GM12878 (cell line): ENCODE measurements at regions not wholly inside any gene's neighbourhood (a gene's known extent, or its start where the extent isn't known, plus 50 kb on each side); places are given as distances from the start of the nearest gene placed in this dataset.

Experiments used
- ATAC-seq: fragments of 200-7000 bp; cut with Tn5 transposase; 3 replicates; pipeline ENCODE4 v1.9.1; 2020; ENCODE audit warnings: mild to moderate bottlenecking, moderate library complexity
- BruUV-seq: library from RNA; stranded (reverse); fragments of 400-500 nt; replicated peaks from 2 replicates; lab custom pipeline; 2021; lab: Mats Ljungman, UMichigan
- CTCF ChIA-PET: fragments of 300-600 bp; sonication (Branson Sonifier 250); formaldehyde crosslinking; extraction: SDS; loops from one replicate; lab custom pipeline; 2021; ENCODE audit warnings: inconsistent platforms; lab: Yijun Ruan, JAX
- POLR2A ChIA-PET: fragments of 350-600 bp; formaldehyde crosslinking; extraction: SDS; loops from one replicate; lab custom pipeline; 2021; ENCODE audit warnings: inconsistent platforms; lab: Charles Lee
- RAD21 ChIA-PET: fragments of 300-600 bp; sonication (Branson Sonifier 250); formaldehyde crosslinking; loops from one replicate; lab custom pipeline; 2023; ENCODE audit warnings: antibody characterized with exemption; ENCODE audit not compliant: unreplicated experiment; lab: Charles Lee
- SMC1A ChIA-PET: fragments of 300-600 bp; sonication (Branson Sonifier 250); formaldehyde crosslinking; loops from one replicate; lab custom pipeline; 2023; ENCODE audit not compliant: unreplicated experiment, uncharacterized antibody; lab: Charles Lee
- DNase-seq: peaks from one replicate; pipeline ENCODE4 v3.0.0-alpha.2; 2011; ENCODE audit warnings: low read depth, low spot score
- FAIRE-seq: peaks from 3 replicates; lab custom pipeline; 2011; peaks lifted over from hg19 to GRCh38; lab: Jason Lieb, UNC
- H2AFZ ChIP-seq: 2 replicates; pipeline ENCODE4 v1.6.0; 2011; ENCODE audit warnings: low read depth, low read length, control low read depth; ENCODE audit not compliant: control insufficient read depth
- H3K27ac ChIP-seq: 2 replicates; pipeline ENCODE4 v1.5.1; 2011; ENCODE audit warnings: control low read depth; ENCODE audit not compliant: control insufficient read depth, insufficient read depth
- H3K27me3 ChIP-seq, 2 experiments: replicated peaks in 1 of 2; 2 replicates each; pipeline versions ENCODE4 v1.6.0 to v1.6.1; 2011; ENCODE audit warnings: low read length in 1 of 2; ENCODE audit not compliant: control insufficient read depth in 2 of 2, insufficient read depth in 2 of 2
- H3K36me3 ChIP-seq, 2 experiments: 2 replicates each; pipeline ENCODE4 v1.5.1; 2011; ENCODE audit warnings: low read length in 1 of 2; ENCODE audit not compliant: control insufficient read depth in 2 of 2, insufficient read depth in 2 of 2
- H3K4me1 ChIP-seq: 2 replicates; pipeline ENCODE4 v1.6.1; 2011; ENCODE audit warnings: mild to moderate bottlenecking, low read length, moderate library complexity, mixed read lengths; ENCODE audit not compliant: control insufficient read depth, insufficient read depth
- H3K4me2 ChIP-seq: 2 replicates; pipeline ENCODE4 v1.6.0; 2011; ENCODE audit warnings: control low read depth; ENCODE audit not compliant: control insufficient read depth, insufficient read depth
- H3K4me3 ChIP-seq: fragments of 200-600 bp; sonication (generic); 2 replicates; pipeline ENCODE4 v1.5.1; 2016
- H3K79me2 ChIP-seq: 2 replicates; pipeline ENCODE4 v1.6.0; 2011; ENCODE audit warnings: low read length; ENCODE audit not compliant: control insufficient read depth, insufficient read depth
- H3K9ac ChIP-seq: 2 replicates; pipeline ENCODE4 v1.8.0; 2011; ENCODE audit warnings: low read length, control low read depth, mixed read lengths; ENCODE audit not compliant: control insufficient read depth, insufficient read depth
- H3K9me3 ChIP-seq: replicated peaks from 3 replicates; pipeline ENCODE4 v1.5.1; 2011; ENCODE audit warnings: mild to moderate bottlenecking, low read length; ENCODE audit not compliant: control insufficient read depth, insufficient read depth
- H4K20me1 ChIP-seq: 2 replicates; pipeline ENCODE4 v1.6.0; 2011; ENCODE audit not compliant: control insufficient read depth, insufficient read depth
- ATF7 ChIP-seq: fragments of 450-650 bp; IDR thresholded peaks from 2 replicates; pipeline ENCODE4 v1.6.1; 2016; ENCODE audit warnings: low read depth, mild to moderate bottlenecking
- BHLHE40 ChIP-seq, 2 experiments: fragments of 450-650 bp in 1 of 2; IDR thresholded peaks; 2 replicates each; pipeline ENCODE4 v1.6.1; 2011 to 2017; ENCODE audit warnings: low read depth in 2 of 2, borderline replicate concordance in 1 of 2, improper control_type of control experiment in 1 of 2, low read length in 1 of 2, mild to moderate bottlenecking in 1 of 2
- HSF1 ChIP-seq: fragments of 150-350 bp; IDR thresholded peaks from 2 replicates; pipeline ENCODE4 v1.6.1; 2014; ENCODE audit warnings: mild to moderate bottlenecking, low read depth, low read length
- IKZF1 ChIP-seq: fragments of 450-650 bp; conservative IDR thresholded peaks from 2 replicates; pipeline ENCODE4 v1.6.1; 2017; ENCODE audit warnings: antibody characterized with exemption, mild to moderate bottlenecking
- KLF5 ChIP-seq: fragments of 450-650 bp; IDR thresholded peaks from 2 replicates; pipeline ENCODE4 v1.6.1; 2014; ENCODE audit warnings: mild to moderate bottlenecking; ENCODE audit not compliant: partially characterized antibody
- NFYA ChIP-seq: IDR thresholded peaks from 2 replicates; pipeline ENCODE4 v1.6.1; 2011; ENCODE audit warnings: low read depth, mild to moderate bottlenecking, low read length, improper control_type of control experiment, borderline replicate concordance
- NR2C1 ChIP-seq: fragments of 450-650 bp; IDR thresholded peaks from 2 replicates; pipeline ENCODE4 v1.6.1; 2017; ENCODE audit warnings: antibody characterized with exemption, mild to moderate bottlenecking, moderate library complexity
- PAX5 ChIP-seq: IDR thresholded peaks from 2 replicates; pipeline ENCODE4 v1.6.1; 2011; ENCODE audit warnings: low read depth, low read length, borderline replicate concordance
- RELA ChIP-seq: fragments of 450-650 bp; IDR thresholded peaks from 2 replicates; pipeline ENCODE4 v1.8.0; 2014; ENCODE audit warnings: borderline replicate concordance; ENCODE audit not compliant: partially characterized antibody
- SIX5 ChIP-seq: IDR thresholded peaks from 2 replicates; pipeline ENCODE4 v1.6.1; 2011; ENCODE audit warnings: mild to moderate bottlenecking, low read depth, low read length, moderate library complexity; ENCODE audit not compliant: severe bottlenecking
- SUPT20H ChIP-seq: IDR thresholded peaks from 2 replicates; pipeline ENCODE4 v1.6.1; 2011; ENCODE audit warnings: low read depth, mild to moderate bottlenecking, low read length, moderate library complexity, borderline replicate concordance; ENCODE audit not compliant: control insufficient read depth
- ZNF687 ChIP-seq: fragments of 450-650 bp; IDR thresholded peaks from 2 replicates; pipeline ENCODE4 v1.6.1; 2017; ENCODE audit warnings: mild to moderate bottlenecking, moderate library complexity
- WGBS: methylation state at CpG from one replicate; pipeline ENCODE4 v1.1.6; 2016; ENCODE audit warnings: low lambda C conversion rate; ENCODE audit not compliant: insufficient replicate concordance, insufficient coverage; ENCODE audit errors: missing lambda C conversion rate; 5-methylcytosine and 5-hydroxymethylcytosine counted together
- in situ Hi-C: fragments of 300-500 bp; cut with MboI; formaldehyde crosslinking; loops from 9 replicates; pipeline ENCODE4 v1.14.3; 2018; ENCODE audit warnings: mixed read lengths
- intact Hi-C: fragments of 100-400 bp; cut with micrococcal nuclease; formaldehyde crosslinking; loops from one replicate; pipeline ENCODE4 v1.14.2; 2022; ENCODE audit not compliant: unreplicated experiment
- TF ChIP-seq, protein P1 (sequence below): fragments of 450-650 bp; formaldehyde crosslinking; IDR thresholded peaks from 2 replicates; pipeline ENCODE4 v1.4.0; 2020; ENCODE audit warnings: mild to moderate bottlenecking, moderate library complexity

- Histone ChIP-seq H3K4me2 (no peak overlapping the region), H3K79me2 (no peaks in the 10 kb centered on the region), H3K27me3 (no peaks in the 10 kb centered on the region), H3K27ac (no peak overlapping the region), H3K36me3 (no peaks in the 10 kb centered on the region), H2AFZ (no peak overlapping the region), H3K4me3 (no peak overlapping the region), H3K9ac (no peak overlapping the region), H3K9me3 (no peaks in the 10 kb centered on the region; the same call in 2 of the 3 replicates), H3K4me1 (no peaks in the 10 kb centered on the region), H4K20me1 (no peaks in the 10 kb centered on the region)
- intact Hi-C loops (no loop called here), in situ Hi-C loops (no loop called here)
- no peak for DNase-seq
- WGBS: 0% methylated on average over 1 of the region's 1 CpG
- ChIA-PET CTCF (no interaction called here), POLR2A (no interaction called here), SMC1A (no interaction called here), RAD21 (no interaction called here)
- FAIRE-seq: no peak
- no TSS peak for BruUV-seq
- no peak for ATAC-seq
- TF ChIP-seq NR2C1: no peak
- TF ChIP-seq PAX5: no peak
- no peak for TF ChIP-seq BHLHE40 (IDR thresholded peaks at IDR 0.05; ENCODE audit: borderline replicate concordance in 1 of 2, low read depth in 2 of 2, low read length in 1 of 2)
- no peak for TF ChIP-seq ATF7
- no peak for TF ChIP-seq NFYA
- no peak for TF ChIP-seq IKZF1
- no peak for TF ChIP-seq SUPT20H
- TF ChIP-seq, protein P1, sequence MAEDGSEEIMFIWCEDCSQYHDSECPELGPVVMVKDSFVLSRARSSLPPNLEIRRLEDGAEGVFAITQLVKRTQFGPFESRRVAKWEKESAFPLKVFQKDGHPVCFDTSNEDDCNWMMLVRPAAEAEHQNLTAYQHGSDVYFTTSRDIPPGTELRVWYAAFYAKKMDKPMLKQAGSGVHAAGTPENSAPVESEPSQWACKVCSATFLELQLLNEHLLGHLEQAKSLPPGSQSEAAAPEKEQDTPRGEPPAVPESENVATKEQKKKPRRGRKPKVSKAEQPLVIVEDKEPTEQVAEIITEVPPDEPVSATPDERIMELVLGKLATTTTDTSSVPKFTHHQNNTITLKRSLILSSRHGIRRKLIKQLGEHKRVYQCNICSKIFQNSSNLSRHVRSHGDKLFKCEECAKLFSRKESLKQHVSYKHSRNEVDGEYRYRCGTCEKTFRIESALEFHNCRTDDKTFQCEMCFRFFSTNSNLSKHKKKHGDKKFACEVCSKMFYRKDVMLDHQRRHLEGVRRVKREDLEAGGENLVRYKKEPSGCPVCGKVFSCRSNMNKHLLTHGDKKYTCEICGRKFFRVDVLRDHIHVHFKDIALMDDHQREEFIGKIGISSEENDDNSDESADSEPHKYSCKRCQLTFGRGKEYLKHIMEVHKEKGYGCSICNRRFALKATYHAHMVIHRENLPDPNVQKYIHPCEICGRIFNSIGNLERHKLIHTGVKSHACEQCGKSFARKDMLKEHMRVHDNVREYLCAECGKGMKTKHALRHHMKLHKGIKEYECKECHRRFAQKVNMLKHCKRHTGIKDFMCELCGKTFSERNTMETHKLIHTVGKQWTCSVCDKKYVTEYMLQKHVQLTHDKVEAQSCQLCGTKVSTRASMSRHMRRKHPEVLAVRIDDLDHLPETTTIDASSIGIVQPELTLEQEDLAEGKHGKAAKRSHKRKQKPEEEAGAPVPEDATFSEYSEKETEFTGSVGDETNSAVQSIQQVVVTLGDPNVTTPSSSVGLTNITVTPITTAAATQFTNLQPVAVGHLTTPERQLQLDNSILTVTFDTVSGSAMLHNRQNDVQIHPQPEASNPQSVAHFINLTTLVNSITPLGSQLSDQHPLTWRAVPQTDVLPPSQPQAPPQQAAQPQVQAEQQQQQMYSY (CRISPR knock-in tag): no peak
- TF ChIP-seq SIX5: no peak
- no peak for TF ChIP-seq ZNF687
- TF ChIP-seq HSF1: no peak
- no peak for TF ChIP-seq KLF5
- no peak for TF ChIP-seq RELA
Measured at GRCh38 chr21:17191346-17191993, 321.4 kb upstream of the CXADR start.
